ENCODE measurements at regions not wholly inside any gene's neighbourhood (a gene's known extent, or its start where the extent isn't known, plus 50 kb on each side); places are given as distances from the start of the nearest gene placed in this dataset.

- TF ChIP-seq CTCF (IDR thresholded peaks at IDR 0.05): no peak
- DNase-seq (no peak), ATAC-seq (ENCODE audit: low read depth) (no peak)
- Mint-ChIP-seq H3K36me3 (ENCODE audit: low read depth) (no peaks in the 10 kb centered on the region), H3K27ac (no peak overlapping the region), H3K4me3 (no peak overlapping the region), H3K27me3 (peaks cover 6% of the 10 kb centered on the region), H3K4me1 (no peaks in the 10 kb centered on the region), H3K9me3 (no peaks in the 10 kb centered on the region)
- intact Hi-C loops (cut with micrococcal nuclease): no loop called here
- CTCF ChIA-PET: no interaction called here
- POLR2A ChIA-PET: no interaction called here
These were observed 188.4 kb upstream of the NLRP1 start for GRCh38 chr17:5772720-5773119.

- ChIA-PET CTCF (no interaction called here), POLR2A (no interaction called here)
- Mint-ChIP-seq H3K27me3 (peaks cover 6% of the 10 kb centered on the region), H3K4me1 (no peaks in the 10 kb centered on the region), H3K9me3 (no peaks in the 10 kb centered on the region), H3K27ac (no peak overlapping the region), H3K36me3 (ENCODE audit: low read depth) (no peaks in the 10 kb centered on the region), H3K4me3 (no peak overlapping the region)
- intact Hi-C loops (cut with micrococcal nuclease): no loop called here
- TF ChIP-seq CTCF (IDR thresholded peaks at IDR 0.05): no peak
- ATAC-seq (ENCODE audit: low read depth) (no peak), DNase-seq (no peak)
These were observed 189.6 kb upstream of the NLRP1 start for GRCh38 chr17:5773816-5774360.

GRCh38 chr17:5775098-5775497 is 190.8 kb upstream of the NLRP1 start:
- Mint-ChIP-seq H3K4me3 (no peak overlapping the region), H3K27me3 (peaks cover 6% of the 10 kb centered on the region), H3K4me1 (no peaks in the 10 kb centered on the region), H3K36me3 (ENCODE audit: low read depth) (no peaks in the 10 kb centered on the region), H3K9me3 (no peaks in the 10 kb centered on the region), H3K27ac (no peak overlapping the region)
- no peak for ATAC-seq (ENCODE audit: low read depth)
- intact Hi-C loops (cut with micrococcal nuclease): no loop called here
- ChIA-PET CTCF (no interaction called here), POLR2A (no interaction called here)
- DNase-seq: no peak
- no peak for TF ChIP-seq CTCF (IDR thresholded peaks at IDR 0.05)

GRCh38 chr17:5780476-5780875 is 196.2 kb upstream of the NLRP1 start:
- TF ChIP-seq CTCF (IDR thresholded peaks at IDR 0.05): no peak
- CTCF ChIA-PET: no interaction called here
- H3K36me3 Mint-ChIP-seq (ENCODE audit: low read depth): no peaks in the 10 kb centered on the region
- DNase-seq: no peak
- H3K27me3 Mint-ChIP-seq: peaks cover 5% of the 10 kb centered on the region
- POLR2A ChIA-PET: no interaction called here
- H3K4me3 Mint-ChIP-seq: no peak overlapping the region
- no peak for ATAC-seq (ENCODE audit: low read depth)
- H3K4me1 Mint-ChIP-seq: peaks cover under 1% of the 10 kb centered on the region
- intact Hi-C loops (cut with micrococcal nuclease): no loop called here
- H3K9me3 Mint-ChIP-seq: peaks cover 12% of the 10 kb centered on the region
- H3K27ac Mint-ChIP-seq: no peak overlapping the region

- ChIA-PET CTCF (no interaction called here), POLR2A (no interaction called here)
- Mint-ChIP-seq H3K4me3 (no peak overlapping the region), H3K27ac (no peak overlapping the region), H3K27me3 (peaks cover 5% of the 10 kb centered on the region), H3K9me3 (peaks cover 12% of the 10 kb centered on the region), H3K36me3 (ENCODE audit: low read depth) (no peaks in the 10 kb centered on the region), H3K4me1 (peaks cover 8% of the 10 kb centered on the region)
- no peak for DNase-seq
- intact Hi-C loops (cut with micrococcal nuclease): no loop called here
- no peak for TF ChIP-seq CTCF (IDR thresholded peaks at IDR 0.05)
- no peak for ATAC-seq (ENCODE audit: low read depth)
These were observed 197.1 kb upstream of the NLRP1 start for GRCh38 chr17:5781236-5781927.
